Vagina (tissue), 2 donors: ENCODE measurements at regions not wholly inside any gene's neighbourhood (a gene's known extent, or its start where the extent isn't known, plus 50 kb on each side); places are given as distances from the start of the nearest gene placed in this dataset.

Experiments
- DNase-seq, 2 donors: peaks; one replicate each; pipeline ENCODE4 v3.0.0-alpha.2; 2017; ENCODE audit errors: extremely low spot score in 2 of 2
- H3K27ac ChIP-seq: fragments of 200-600 bp; sonication (generic); one replicate; pipeline ENCODE4 v1.5.1; 2019
- H3K27me3 ChIP-seq: fragments of 200-600 bp; sonication (generic); one replicate; pipeline ENCODE4 v1.5.1; 2019
- H3K36me3 ChIP-seq, 2 donors: fragments of 200-600 bp; sonication (generic); one replicate each; pipeline ENCODE4 v1.5.1; 2017 to 2019
- H3K4me1 ChIP-seq: fragments of 200-600 bp; sonication (generic); one replicate; pipeline ENCODE4 v1.5.1; 2019
- H3K4me3 ChIP-seq, 2 donors: fragments of 200-600 bp; sonication (generic); 1 replicate in 1 of 2; 2 replicates in 1 of 2; pipeline ENCODE4 v1.5.1; 2016 to 2019
- H3K9me3 ChIP-seq: fragments of 200-600 bp; sonication (generic); one replicate; pipeline ENCODE4 v1.5.1; 2019
- CTCF ChIP-seq, 3 experiments: fragments of 450-650 bp in 2 of 3; fragments of 200-600 bp in 1 of 3; sonication (generic) in 1 of 3; IDR thresholded peaks; one replicate each; pipeline ENCODE4 v1.5.1; 2017 to 2019; ENCODE audit warnings: antibody characterized with exemption in 3 of 3, mild to moderate bottlenecking in 2 of 3, moderate library complexity in 2 of 3
- POLR2A ChIP-seq, 2 donors: fragments of 450-650 bp; IDR thresholded peaks; one replicate each; pipeline ENCODE4 v1.6.1; 2017; ENCODE audit warnings: antibody characterized with exemption in 2 of 2, mild to moderate bottlenecking in 2 of 2, moderate library complexity in 2 of 2
- POLR2AphosphoS5 ChIP-seq, 2 donors: sonication (generic); formaldehyde crosslinking; IDR thresholded peaks; one replicate each; pipeline ENCODE4 v1.9.0; 2017; ENCODE audit warnings: antibody characterized with exemption in 2 of 2, mild to moderate bottlenecking in 2 of 2, low read depth in 1 of 2; ENCODE audit not compliant: insufficient read depth in 1 of 2
- intact Hi-C: fragments of 100-400 bp; cut with DNase I; formaldehyde crosslinking; loops from one replicate; pipeline ENCODE4 v1.15.1; 2023

- TF ChIP-seq POLR2AphosphoS5 (IDR thresholded peaks at IDR 0.05; ENCODE audit: insufficient read depth in 1 of 2, low read depth in 1 of 2), result no peak
- TF ChIP-seq CTCF (IDR thresholded peaks at IDR 0.05), result no peak
- TF ChIP-seq POLR2A (IDR thresholded peaks at IDR 0.05), result no peak
- Histone ChIP-seq H3K4me3 (no peak overlapping the region), H3K27me3 (no peaks in the 10 kb centered on the region), H3K4me1 (no peaks in the 10 kb centered on the region), H3K36me3 (no peaks in the 10 kb centered on the region), H3K27ac (no peak overlapping the region), H3K9me3 (no peaks in the 10 kb centered on the region)
- intact Hi-C loops, result loop anchor here (1.0 kb wide), 1 partner anchor 19 kb away; no protein-coding TSS in a partner anchor
- no peak for DNase-seq
These were observed 193.4 kb upstream of the MYT1L start for GRCh38 chr2:2524348-2524941.

GRCh38 chr2:2523461-2524347 is 192.6 kb upstream of the MYT1L start:
- DNase-seq, result no peak
- intact Hi-C loops, result loop anchor here (1.0 kb wide), 1 partner anchor 18 kb away; no protein-coding TSS in a partner anchor
- Histone ChIP-seq H3K4me1 (no peaks in the 10 kb centered on the region), H3K36me3 (no peaks in the 10 kb centered on the region), H3K27me3 (no peaks in the 10 kb centered on the region), H3K27ac (no peak overlapping the region), H3K9me3 (no peaks in the 10 kb centered on the region), H3K4me3 (no peak overlapping the region)
- no peak for TF ChIP-seq CTCF (IDR thresholded peaks at IDR 0.05)
- no peak for TF ChIP-seq POLR2AphosphoS5 (IDR thresholded peaks at IDR 0.05; ENCODE audit: insufficient read depth in 1 of 2, low read depth in 1 of 2)
- no peak for TF ChIP-seq POLR2A (IDR thresholded peaks at IDR 0.05)

- H3K9me3 ChIP-seq, result no peaks in the 10 kb centered on the region
- no peak overlapping the region for H3K27ac ChIP-seq
- DNase-seq, result no peak
- H3K27me3 ChIP-seq, result no peaks in the 10 kb centered on the region
- no peak overlapping the region for H3K4me3 ChIP-seq
- intact Hi-C loops, result no loop called here
- no peaks in the 10 kb centered on the region for H3K36me3 ChIP-seq
- H3K4me1 ChIP-seq, result no peaks in the 10 kb centered on the region
- TF ChIP-seq CTCF (IDR thresholded peaks at IDR 0.05), result no peak
These were observed 189.3 kb upstream of the MYT1L start for GRCh38 chr2:2520401-2520811.

GRCh38 chr2:2519381-2519780 is 188.3 kb upstream of the MYT1L start:
- Histone ChIP-seq H3K36me3 (no peaks in the 10 kb centered on the region), H3K4me3 (no peak overlapping the region), H3K9me3 (no peaks in the 10 kb centered on the region), H3K27me3 (no peaks in the 10 kb centered on the region), H3K4me1 (no peaks in the 10 kb centered on the region), H3K27ac (no peak overlapping the region)
- intact Hi-C loops, result no loop called here
- no peak for DNase-seq
- no peak for TF ChIP-seq POLR2A (IDR thresholded peaks at IDR 0.05)
- no peak for TF ChIP-seq POLR2AphosphoS5 (IDR thresholded peaks at IDR 0.05; ENCODE audit: insufficient read depth in 1 of 2, low read depth in 1 of 2)
- TF ChIP-seq CTCF (IDR thresholded peaks at IDR 0.05), result no peak

GRCh38 chr2:2517399-2517798 is 186.3 kb upstream of the MYT1L start:
- intact Hi-C loops, result no loop called here
- Histone ChIP-seq H3K9me3 (no peaks in the 10 kb centered on the region), H3K36me3 (no peaks in the 10 kb centered on the region), H3K27me3 (no peaks in the 10 kb centered on the region), H3K27ac (no peak overlapping the region), H3K4me3 (no peak overlapping the region), H3K4me1 (no peaks in the 10 kb centered on the region)
- no peak for DNase-seq
- TF ChIP-seq CTCF (IDR thresholded peaks at IDR 0.05) (no peak), POLR2AphosphoS5 (IDR thresholded peaks at IDR 0.05; ENCODE audit: insufficient read depth in 1 of 2, low read depth in 1 of 2) (no peak), POLR2A (IDR thresholded peaks at IDR 0.05) (no peak)
